K562 (cell line): ENCODE measurements at regions not wholly inside any gene's neighbourhood (a gene's known extent, or its start where the extent isn't known, plus 50 kb on each side); places are given as distances from the start of the nearest gene placed in this dataset.

Experiments
- ATAC-seq: fragments of 200-7000 bp; cut with Tn5 transposase; 3 replicates; pipeline ENCODE4 v1.9.1; 2020; ENCODE audit warnings: moderate library complexity
- BruUV-seq: library from RNA; stranded (reverse); fragments of 400-500 nt; replicated peaks from 2 replicates; lab custom pipeline; 2021; lab: Mats Ljungman, UMichigan
- CTCF ChIA-PET: fragments of 300-600 bp; formaldehyde crosslinking; extraction: SDS; loops from one replicate; lab custom pipeline; 2021; ENCODE audit warnings: low intra/inter-chr PET ratio; lab: Yijun Ruan, JAX
- POLR2A ChIA-PET: fragments of 300-600, 350-650 bp; sonication (Branson Sonifier 250); formaldehyde crosslinking; extraction: SDS; loops from one replicate; lab custom pipeline; 2021; ENCODE audit warnings: antibody characterized with exemption, inconsistent platforms; lab: Yijun Ruan, JAX
- DNase-seq, 4 experiments: peaks; one replicate each; pipeline versions ENCODE4 v3.0.0 to v3.0.0-alpha.2; 2011 to 2018; ENCODE audit warnings: low spot score in 3 of 4, mixed read lengths in 3 of 4; ENCODE audit errors: extremely low read depth in 1 of 4
- FAIRE-seq: peaks from 2 replicates; lab custom pipeline; 2011; peaks lifted over from hg19 to GRCh38; lab: Jason Lieb, UNC
- H2AFZ ChIP-seq: 2 replicates; pipeline ENCODE4 v1.6.0; 2011; ENCODE audit warnings: low read depth, low read length, control low read depth, inconsistent platforms
- H3K27ac ChIP-seq: fragments of 200-600 bp; 3 replicates; pipeline ENCODE4 v1.8.0; 2011; ENCODE audit warnings: low read depth, mild to moderate bottlenecking, control low read depth, inconsistent platforms, low read length, moderate library complexity, mixed read lengths; ENCODE audit errors: extremely low read depth
- H3K27me3 ChIP-seq, 2 experiments: fragments of 300-600 bp in 1 of 2; 2 replicates in 1 of 2; 3 replicates in 1 of 2; pipeline versions ENCODE4 v1.6.0 to v1.8.0; 2011; ENCODE audit warnings: inconsistent platforms in 2 of 2, low read length in 2 of 2, mild to moderate bottlenecking in 1 of 2, mixed read lengths in 1 of 2, moderate library complexity in 1 of 2; ENCODE audit not compliant: control insufficient read depth in 2 of 2, insufficient read depth in 2 of 2
- H3K36me3 ChIP-seq: fragments of 300-600 bp; 3 replicates; pipeline ENCODE4 v1.8.0; 2011; ENCODE audit warnings: mild to moderate bottlenecking, low read length, inconsistent platforms; ENCODE audit not compliant: control insufficient read depth, insufficient read depth
- H3K4me1 ChIP-seq, 2 experiments: fragments of 200-600 bp in 1 of 2; replicated peaks in 1 of 2; 2 replicates in 1 of 2; 3 replicates in 1 of 2; pipeline versions ENCODE4 v1.5.1 to v1.8.0; 2011; ENCODE audit warnings: inconsistent platforms in 2 of 2, low read length in 2 of 2, mild to moderate bottlenecking in 1 of 2, mixed read lengths in 1 of 2, moderate library complexity in 1 of 2; ENCODE audit not compliant: control insufficient read depth in 2 of 2, insufficient read depth in 2 of 2
- H3K4me2 ChIP-seq: 2 replicates; pipeline ENCODE4 v1.6.1; 2011; ENCODE audit warnings: low read length, control low read depth, inconsistent platforms, mixed read lengths; ENCODE audit not compliant: insufficient read depth
- H3K4me3 ChIP-seq: fragments of 200-600 bp; sonication (generic), shearing (Covaris generic); 2 replicates; pipeline ENCODE4 v1.5.1; 2016; ENCODE audit warnings: control low read depth, inconsistent platforms
- H3K79me2 ChIP-seq: fragments of 200-600 bp; 3 replicates; pipeline ENCODE4 v1.8.0; 2011; ENCODE audit warnings: low read length, inconsistent platforms; ENCODE audit not compliant: control insufficient read depth, insufficient read depth
- H3K9ac ChIP-seq, 2 experiments: 2 replicates each; pipeline versions ENCODE4 v1.6.0 to v1.6.1; 2011; ENCODE audit warnings: low read depth in 2 of 2, low read length in 2 of 2, control low read depth in 1 of 2, inconsistent platforms in 1 of 2, mild to moderate bottlenecking in 1 of 2, mixed read lengths in 1 of 2; ENCODE audit not compliant: insufficient read depth in 1 of 2
- H3K9me1 ChIP-seq: one replicate; pipeline ENCODE4 v1.6.0; 2011; ENCODE audit warnings: inconsistent platforms, mild to moderate bottlenecking, low read length, moderate library complexity; ENCODE audit not compliant: control insufficient read depth, insufficient read depth
- H3K9me3 ChIP-seq: replicated peaks from 2 replicates; pipeline ENCODE4 v1.5.1; 2011; ENCODE audit warnings: low read depth, low read length, inconsistent platforms; ENCODE audit not compliant: control insufficient read depth, insufficient read depth
- H4K20me1 ChIP-seq: replicated peaks from 2 replicates; pipeline ENCODE4 v1.6.1; 2011; ENCODE audit warnings: low read length, inconsistent platforms, mixed read lengths; ENCODE audit not compliant: control insufficient read depth, insufficient read depth
- ARNT ChIP-seq, 2 experiments: fragments of 450-650 bp; IDR thresholded peaks; 2 replicates each; pipeline ENCODE4 v1.6.1; 2016; ENCODE audit warnings: mild to moderate bottlenecking in 1 of 2
- NFIC ChIP-seq: fragments of 450-650 bp; IDR thresholded peaks from 2 replicates; pipeline ENCODE4 v1.6.1; 2017; ENCODE audit warnings: mild to moderate bottlenecking, inconsistent platforms
- TAL1 ChIP-seq: fragments of 450-650 bp; IDR thresholded peaks from 2 replicates; pipeline ENCODE4 v1.6.1; 2016; ENCODE audit warnings: mild to moderate bottlenecking
- ZNF311 ChIP-seq: fragments of 250-450 bp; sonication (Bioruptor Pico); IDR thresholded peaks from 2 replicates; pipeline ENCODE4 v1.4.0; 2020; ENCODE audit warnings: mild to moderate bottlenecking, moderate library complexity
- WGBS: fragments of 100-300 bp; shearing (Covaris generic); methylation state at CpG from one replicate; pipeline ENCODE4 v1.1.6; 2016; ENCODE audit warnings: low coverage, mixed read lengths; ENCODE audit not compliant: insufficient coverage; ENCODE audit errors: missing lambda C conversion rate; 5-methylcytosine and 5-hydroxymethylcytosine counted together
- in situ Hi-C: fragments of 300-500 bp; cut with MboI; formaldehyde crosslinking; loops from 4 replicates; pipeline ENCODE4 v1.15.0; 2018; ENCODE audit warnings: inconsistent platforms, mixed read lengths
- intact Hi-C: fragments of 100-400 bp; cut with micrococcal nuclease; formaldehyde crosslinking; loops from 2 replicates; pipeline ENCODE4 v1.14.2; 2022
- TF ChIP-seq, protein P1 (sequence below): fragments of 150-350 bp; conservative IDR thresholded peaks from 2 replicates; pipeline ENCODE4 v1.6.1; 2014; ENCODE audit warnings: low read length
- TF ChIP-seq, protein P2 (sequence below): sonication (generic); formaldehyde crosslinking; IDR thresholded peaks from 2 replicates; pipeline ENCODE4 v1.8.0; 2022; ENCODE audit warnings: missing genetic modification reagents, mild to moderate bottlenecking, borderline replicate concordance
- TF ChIP-seq, protein P3 (sequence below), 3 experiments: IDR thresholded peaks in 2 of 3; conservative IDR thresholded peaks in 1 of 3; 2 replicates each; pipeline ENCODE4 v1.5.1; 2011 to 2012; ENCODE audit warnings: low read length in 3 of 3, mild to moderate bottlenecking in 3 of 3, control low read depth in 2 of 3, improper control_type of control experiment in 1 of 3, inconsistent platforms in 1 of 3, low read depth in 1 of 3, mixed read lengths in 1 of 3, moderate library complexity in 1 of 3; ENCODE audit not compliant: insufficient read depth in 2 of 3
- TF ChIP-seq, protein P4 (sequence below): fragments of 450-650 bp; conservative IDR thresholded peaks from 2 replicates; pipeline ENCODE4 v1.6.1; 2016; ENCODE audit warnings: missing genetic modification characterization, low read depth, mild to moderate bottlenecking, missing compliant biosample characterization, moderate library complexity

DNA sequence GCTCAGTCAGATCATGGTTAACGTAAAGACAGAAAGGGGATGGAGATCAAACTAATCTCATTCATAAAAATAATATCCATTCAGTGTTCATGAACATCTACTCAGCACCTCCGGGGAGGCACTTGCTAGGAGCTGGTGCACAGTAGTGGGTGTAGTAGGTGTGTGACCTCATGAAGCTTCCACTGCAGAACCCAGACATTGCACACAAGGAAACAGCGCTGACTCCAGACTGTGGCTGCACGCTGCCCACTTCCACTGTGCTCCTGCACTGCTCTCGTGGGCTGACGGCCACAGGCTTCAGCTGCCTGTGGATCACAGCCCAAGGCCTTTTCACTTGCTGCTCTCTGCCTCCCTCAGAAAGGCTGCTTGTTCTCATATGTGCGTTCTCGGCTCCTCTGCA is 214.4 kb upstream of the ZNF507 start (continued):
- TF ChIP-seq ZNF311 (CRISPR knock-in tag), result no peak
- TF ChIP-seq, protein P1, sequence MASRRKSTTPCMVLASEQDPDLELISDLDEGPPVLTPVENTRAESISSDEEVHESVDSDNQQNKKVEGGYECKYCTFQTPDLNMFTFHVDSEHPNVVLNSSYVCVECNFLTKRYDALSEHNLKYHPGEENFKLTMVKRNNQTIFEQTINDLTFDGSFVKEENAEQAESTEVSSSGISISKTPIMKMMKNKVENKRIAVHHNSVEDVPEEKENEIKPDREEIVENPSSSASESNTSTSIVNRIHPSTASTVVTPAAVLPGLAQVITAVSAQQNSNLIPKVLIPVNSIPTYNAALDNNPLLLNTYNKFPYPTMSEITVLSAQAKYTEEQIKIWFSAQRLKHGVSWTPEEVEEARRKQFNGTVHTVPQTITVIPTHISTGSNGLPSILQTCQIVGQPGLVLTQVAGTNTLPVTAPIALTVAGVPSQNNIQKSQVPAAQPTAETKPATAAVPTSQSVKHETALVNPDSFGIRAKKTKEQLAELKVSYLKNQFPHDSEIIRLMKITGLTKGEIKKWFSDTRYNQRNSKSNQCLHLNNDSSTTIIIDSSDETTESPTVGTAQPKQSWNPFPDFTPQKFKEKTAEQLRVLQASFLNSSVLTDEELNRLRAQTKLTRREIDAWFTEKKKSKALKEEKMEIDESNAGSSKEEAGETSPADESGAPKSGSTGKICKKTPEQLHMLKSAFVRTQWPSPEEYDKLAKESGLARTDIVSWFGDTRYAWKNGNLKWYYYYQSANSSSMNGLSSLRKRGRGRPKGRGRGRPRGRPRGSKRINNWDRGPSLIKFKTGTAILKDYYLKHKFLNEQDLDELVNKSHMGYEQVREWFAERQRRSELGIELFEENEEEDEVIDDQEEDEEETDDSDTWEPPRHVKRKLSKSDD, result no peak

DNA sequence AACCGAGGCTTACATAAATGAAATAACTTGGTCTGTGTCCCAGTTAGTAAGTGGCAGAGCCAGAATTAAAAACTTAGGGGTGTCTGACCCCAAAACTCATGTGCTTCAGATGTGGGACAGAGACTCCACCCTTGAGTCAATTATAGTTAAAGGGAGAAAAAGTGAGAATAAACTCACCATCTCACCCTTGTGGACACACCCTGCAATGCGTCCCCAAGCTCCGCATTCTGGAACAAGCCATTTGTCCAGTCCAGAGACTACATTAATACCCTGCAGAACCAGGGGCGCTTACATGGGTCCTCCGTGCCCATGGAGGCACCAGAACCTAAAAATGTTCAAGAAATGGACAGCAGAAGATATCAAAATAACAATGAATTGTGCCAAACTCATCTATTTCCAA is 207.0 kb upstream of the ZNF507 start:
- peak in 3 of 4 experiments; percentile 14 to 21 (median 18) for DNase-seq
- Histone ChIP-seq H3K79me2 (no peaks in the 10 kb centered on the region), H3K9me3 (no peaks in the 10 kb centered on the region), H3K4me1 (no peaks in the 10 kb centered on the region), H4K20me1 (0 out of 2 replicates have a peak, but pooled peaks cover 5% of the 10 kb centered on the region), H3K9me1 (no peaks in the 10 kb centered on the region)
- 0% methylated on average over 5 of the region's 5 CpGs for WGBS
- POLR2A ChIA-PET, result no interaction called here
- intact Hi-C loops, result no loop called here
- no peak for TF ChIP-seq NFIC
- TF ChIP-seq ARNT (IDR thresholded peaks at IDR 0.05), result no peak
- TF ChIP-seq, protein P2, sequence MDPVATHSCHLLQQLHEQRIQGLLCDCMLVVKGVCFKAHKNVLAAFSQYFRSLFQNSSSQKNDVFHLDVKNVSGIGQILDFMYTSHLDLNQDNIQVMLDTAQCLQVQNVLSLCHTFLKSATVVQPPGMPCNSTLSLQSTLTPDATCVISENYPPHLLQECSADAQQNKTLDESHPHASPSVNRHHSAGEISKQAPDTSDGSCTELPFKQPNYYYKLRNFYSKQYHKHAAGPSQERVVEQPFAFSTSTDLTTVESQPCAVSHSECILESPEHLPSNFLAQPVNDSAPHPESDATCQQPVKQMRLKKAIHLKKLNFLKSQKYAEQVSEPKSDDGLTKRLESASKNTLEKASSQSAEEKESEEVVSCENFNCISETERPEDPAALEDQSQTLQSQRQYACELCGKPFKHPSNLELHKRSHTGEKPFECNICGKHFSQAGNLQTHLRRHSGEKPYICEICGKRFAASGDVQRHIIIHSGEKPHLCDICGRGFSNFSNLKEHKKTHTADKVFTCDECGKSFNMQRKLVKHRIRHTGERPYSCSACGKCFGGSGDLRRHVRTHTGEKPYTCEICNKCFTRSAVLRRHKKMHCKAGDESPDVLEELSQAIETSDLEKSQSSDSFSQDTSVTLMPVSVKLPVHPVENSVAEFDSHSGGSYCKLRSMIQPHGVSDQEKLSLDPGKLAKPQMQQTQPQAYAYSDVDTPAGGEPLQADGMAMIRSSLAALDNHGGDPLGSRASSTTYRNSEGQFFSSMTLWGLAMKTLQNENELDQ (CRISPR knock-in tag), result no peak
- no peak for TF ChIP-seq TAL1
- TF ChIP-seq, protein P3, sequence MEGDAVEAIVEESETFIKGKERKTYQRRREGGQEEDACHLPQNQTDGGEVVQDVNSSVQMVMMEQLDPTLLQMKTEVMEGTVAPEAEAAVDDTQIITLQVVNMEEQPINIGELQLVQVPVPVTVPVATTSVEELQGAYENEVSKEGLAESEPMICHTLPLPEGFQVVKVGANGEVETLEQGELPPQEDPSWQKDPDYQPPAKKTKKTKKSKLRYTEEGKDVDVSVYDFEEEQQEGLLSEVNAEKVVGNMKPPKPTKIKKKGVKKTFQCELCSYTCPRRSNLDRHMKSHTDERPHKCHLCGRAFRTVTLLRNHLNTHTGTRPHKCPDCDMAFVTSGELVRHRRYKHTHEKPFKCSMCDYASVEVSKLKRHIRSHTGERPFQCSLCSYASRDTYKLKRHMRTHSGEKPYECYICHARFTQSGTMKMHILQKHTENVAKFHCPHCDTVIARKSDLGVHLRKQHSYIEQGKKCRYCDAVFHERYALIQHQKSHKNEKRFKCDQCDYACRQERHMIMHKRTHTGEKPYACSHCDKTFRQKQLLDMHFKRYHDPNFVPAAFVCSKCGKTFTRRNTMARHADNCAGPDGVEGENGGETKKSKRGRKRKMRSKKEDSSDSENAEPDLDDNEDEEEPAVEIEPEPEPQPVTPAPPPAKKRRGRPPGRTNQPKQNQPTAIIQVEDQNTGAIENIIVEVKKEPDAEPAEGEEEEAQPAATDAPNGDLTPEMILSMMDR (IDR thresholded peaks at IDR 0.05 in 2 of 3, conservative IDR thresholded peaks at IDR 0.05 in 1 of 3; ENCODE audit: insufficient read depth in 2 of 3, low read depth in 1 of 3, low read length in 3 of 3), result peak; percentile 13 to 29 (median 19); a peak in 1 of 6 replicates
- TF ChIP-seq, protein P4, sequence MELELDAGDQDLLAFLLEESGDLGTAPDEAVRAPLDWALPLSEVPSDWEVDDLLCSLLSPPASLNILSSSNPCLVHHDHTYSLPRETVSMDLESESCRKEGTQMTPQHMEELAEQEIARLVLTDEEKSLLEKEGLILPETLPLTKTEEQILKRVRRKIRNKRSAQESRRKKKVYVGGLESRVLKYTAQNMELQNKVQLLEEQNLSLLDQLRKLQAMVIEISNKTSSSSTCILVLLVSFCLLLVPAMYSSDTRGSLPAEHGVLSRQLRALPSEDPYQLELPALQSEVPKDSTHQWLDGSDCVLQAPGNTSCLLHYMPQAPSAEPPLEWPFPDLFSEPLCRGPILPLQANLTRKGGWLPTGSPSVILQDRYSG (tag), result no peak
- TF ChIP-seq, all 486 proteins: peak for 1
- no peak overlapping the region for H3K4me2 ChIP-seq
- FAIRE-seq, result no peak
- no TSS peak for BruUV-seq
- H3K4me3 ChIP-seq, result no peak overlapping the region
- H2AFZ ChIP-seq, result no peak overlapping the region
- no peaks in the 10 kb centered on the region for H3K36me3 ChIP-seq
- CTCF ChIA-PET, result no interaction called here
- 0 out of 5 replicates have a peak, but pooled peaks cover 0 to 5% of the 10 kb centered on the region in 2 experiments for H3K27me3 ChIP-seq
- peak; percentile 54; the same call in 1 of the 3 replicates for ATAC-seq
- H3K27ac ChIP-seq, result no peak overlapping the region
- no peak overlapping the region for H3K9ac ChIP-seq
- in situ Hi-C loops, result no loop called here
